ENCODE measurements at regions not wholly inside any gene's neighbourhood (a gene's known extent, or its start where the extent isn't known, plus 50 kb on each side); places are given as distances from the start of the nearest gene placed in this dataset.
"Not testable (repeated sequence)": the region's sequence is repeated elsewhere in the genome, so short reads cannot be mapped to it uniquely, and the experiment has no call there.

DNA sequence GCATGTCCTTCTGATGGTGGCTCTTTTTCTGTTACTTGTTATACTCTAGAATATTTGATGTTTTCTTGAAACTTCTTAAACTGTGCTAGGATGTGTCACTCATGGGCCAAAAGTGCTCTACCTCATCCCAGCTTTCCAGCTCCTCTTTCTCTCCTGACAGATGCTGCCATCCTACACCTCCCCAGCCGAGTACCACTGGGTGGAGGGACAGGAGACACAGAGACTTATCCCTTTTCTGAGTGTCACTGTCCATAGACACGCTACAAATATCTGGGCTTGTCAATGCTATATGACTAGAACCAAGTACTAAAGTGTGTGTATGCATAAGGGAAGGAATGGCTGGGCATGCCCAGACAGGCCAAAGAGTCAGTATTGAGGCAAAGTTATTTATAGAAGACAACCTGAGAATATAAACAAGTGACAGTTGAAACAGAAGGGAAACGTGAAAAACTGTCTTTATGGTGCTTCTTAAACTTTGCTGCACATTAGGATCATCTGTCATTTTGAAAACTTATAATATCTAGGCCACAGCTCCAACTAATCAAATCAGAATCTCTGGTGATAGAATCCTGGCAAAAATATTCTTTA is 188.0 kb downstream of the CARTPT start:
- no peak for DNase-seq

GRCh38 chr5:71907608-71908145 is 188.6 kb downstream of the CARTPT start:
- DNase-seq = no peak

DNA sequence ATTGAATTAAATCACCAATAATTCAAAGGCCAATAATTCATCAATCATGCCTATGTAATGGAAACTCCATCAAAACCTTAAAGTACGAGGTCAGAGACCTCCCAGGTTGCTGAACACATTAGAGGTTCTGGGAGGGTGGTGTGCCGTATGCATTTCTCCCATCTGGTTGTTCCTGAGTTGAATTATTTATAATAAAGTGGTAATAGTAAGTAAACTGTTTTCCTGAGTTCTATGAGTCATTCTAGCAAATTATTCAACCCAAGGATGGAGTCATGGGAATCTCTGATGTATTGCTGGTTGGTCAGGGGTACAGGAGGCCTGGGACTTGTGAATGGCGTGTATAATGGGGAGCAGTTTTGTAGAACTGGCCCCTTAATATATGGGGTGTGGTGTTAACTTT is 191.7 kb downstream of the CARTPT start:
- no peak for DNase-seq

GRCh38 chr5:71912021-71912420 is 192.9 kb downstream of the CARTPT start:
- no peak for DNase-seq

GRCh38 chr5:71914281-71914680 is 193.0 kb upstream of the MAP1B start:
- no peak for DNase-seq

- DNase-seq = no peak
These were observed 184.6 kb upstream of the MAP1B start for GRCh38 chr5:71922584-71923106.

GRCh38 chr5:71923755-71924154 is 183.5 kb upstream of the MAP1B start:
- no peak for DNase-seq

DNA sequence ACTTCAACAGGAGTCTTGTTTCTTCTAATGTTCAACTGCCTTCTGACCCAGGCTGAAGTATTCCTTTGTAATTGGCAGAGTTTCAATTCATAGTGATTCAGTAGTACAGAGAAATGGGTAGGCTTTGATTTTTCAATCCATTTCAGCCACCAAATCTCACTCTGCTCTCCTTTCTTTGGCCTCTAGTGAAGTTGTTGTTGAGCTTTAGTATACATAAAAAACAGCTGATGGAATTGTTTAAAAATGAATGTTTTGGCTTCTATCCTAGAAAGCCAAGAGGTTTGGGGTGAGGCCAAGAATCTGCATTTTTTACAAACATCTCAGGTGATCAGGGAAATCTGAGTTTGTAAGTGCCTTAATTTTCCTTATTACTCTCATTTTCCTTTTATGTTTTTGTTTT is 182.9 kb upstream of the MAP1B start:
- DNase-seq = no peak

DNA sequence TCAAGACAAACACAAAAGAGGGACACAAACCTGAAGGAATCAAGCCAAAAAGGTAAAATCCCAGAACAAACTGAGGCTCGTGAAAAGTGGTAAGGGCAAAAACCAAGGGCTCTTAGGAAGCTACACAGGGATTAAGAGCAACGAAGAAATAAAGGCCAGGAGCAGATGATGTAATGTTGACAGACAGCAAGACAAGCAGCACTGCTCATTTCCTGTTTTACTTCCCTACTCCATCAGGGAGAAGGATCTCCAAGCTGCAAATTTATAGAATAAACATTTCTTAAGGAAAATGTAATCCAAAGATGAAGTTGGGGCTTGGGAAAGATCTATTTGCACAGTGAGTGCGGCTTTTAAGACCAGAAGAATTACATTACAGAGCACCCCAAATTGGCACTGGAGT is 182.3 kb upstream of the MAP1B start:
- DNase-seq = no peak

- DNase-seq = no peak
These were observed 181.6 kb upstream of the MAP1B start for GRCh38 chr5:71925608-71926091.

- DNase-seq = no peak
These were observed 178.3 kb upstream of the MAP1B start for GRCh38 chr5:71929003-71929402.

- not testable (repeated sequence) for DNase-seq
These were observed 176.7 kb upstream of the MAP1B start for GRCh38 chr5:71930554-71930953.

DNA sequence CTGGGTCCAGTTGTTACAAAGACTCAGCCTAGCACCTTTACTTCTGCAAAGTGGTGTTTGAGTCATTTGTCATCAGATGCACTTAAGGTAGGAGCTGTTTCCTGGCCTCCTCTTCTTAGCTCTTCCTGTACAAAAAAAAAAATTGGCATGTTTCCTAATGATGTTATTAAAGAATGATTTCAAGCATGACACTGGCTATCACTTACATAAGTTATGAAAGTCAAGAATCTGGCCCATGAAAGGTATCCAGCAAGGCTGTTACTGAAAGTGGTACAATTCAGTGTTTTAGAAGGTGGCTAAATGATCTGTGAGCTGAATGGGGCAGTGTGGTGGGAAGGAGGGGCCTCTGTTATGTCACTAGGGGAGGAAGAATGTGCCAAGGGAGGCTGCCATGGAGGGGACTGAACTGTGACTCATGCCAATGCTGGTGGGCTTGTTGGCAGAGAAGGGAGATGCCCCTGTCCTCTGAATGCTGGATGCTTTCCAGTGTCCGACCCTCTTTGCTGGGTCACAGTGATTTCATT is 175.1 kb upstream of the MAP1B start:
- no peak for DNase-seq

DNA sequence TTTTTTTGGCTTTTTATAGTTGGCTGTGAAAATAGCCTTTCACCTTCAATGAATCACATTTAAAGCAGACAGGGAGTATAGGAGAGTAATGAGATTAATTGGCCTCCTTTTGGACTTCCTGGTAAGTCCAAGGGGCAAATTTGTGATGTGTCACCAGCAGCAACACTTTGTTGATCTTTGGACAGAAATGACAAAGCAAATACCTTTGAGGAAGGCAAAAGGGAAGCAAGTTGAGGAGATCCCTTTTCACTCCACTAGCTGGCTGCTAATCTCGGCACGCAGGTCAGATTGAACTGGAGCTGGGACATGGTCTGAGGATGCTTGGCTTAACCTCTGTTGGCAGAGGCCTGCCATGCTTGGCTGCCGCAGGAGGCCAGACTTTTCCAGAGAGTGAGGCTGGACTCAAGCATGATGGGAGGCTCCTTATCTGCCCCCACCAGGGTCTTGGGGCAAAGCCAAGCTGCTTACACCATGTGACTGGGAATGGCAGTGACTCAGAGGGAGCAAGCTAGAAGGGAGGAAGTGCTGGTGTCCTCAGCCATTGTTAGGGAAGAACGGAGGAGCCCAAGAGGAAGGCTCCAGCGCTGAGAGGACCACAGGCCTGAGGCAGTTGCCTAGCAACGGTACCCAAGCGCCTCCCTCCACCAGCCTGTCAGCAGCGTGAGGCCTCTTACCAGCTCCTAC is 174.5 kb upstream of the MAP1B start:
- no peak for DNase-seq

DNA sequence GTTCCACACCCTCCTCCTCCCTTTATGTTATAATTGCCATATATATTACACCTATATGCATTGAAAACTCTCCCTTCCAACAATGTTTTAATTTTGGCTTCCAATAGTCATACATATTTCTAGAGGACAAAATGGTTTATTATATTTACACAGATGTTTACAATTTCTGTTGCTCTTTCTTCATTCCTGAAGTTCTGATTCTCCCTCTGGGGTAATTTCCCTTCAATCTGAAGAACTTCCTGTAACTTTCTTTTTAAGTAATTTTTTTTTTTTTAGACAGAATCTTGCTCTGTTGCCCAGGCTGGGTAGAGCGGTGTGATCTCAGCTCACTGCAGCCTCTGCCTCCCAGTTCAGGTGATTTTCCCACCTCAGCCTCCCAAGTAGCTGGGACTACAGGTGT is 173.0 kb upstream of the MAP1B start:
- DNase-seq = no peak

DNA sequence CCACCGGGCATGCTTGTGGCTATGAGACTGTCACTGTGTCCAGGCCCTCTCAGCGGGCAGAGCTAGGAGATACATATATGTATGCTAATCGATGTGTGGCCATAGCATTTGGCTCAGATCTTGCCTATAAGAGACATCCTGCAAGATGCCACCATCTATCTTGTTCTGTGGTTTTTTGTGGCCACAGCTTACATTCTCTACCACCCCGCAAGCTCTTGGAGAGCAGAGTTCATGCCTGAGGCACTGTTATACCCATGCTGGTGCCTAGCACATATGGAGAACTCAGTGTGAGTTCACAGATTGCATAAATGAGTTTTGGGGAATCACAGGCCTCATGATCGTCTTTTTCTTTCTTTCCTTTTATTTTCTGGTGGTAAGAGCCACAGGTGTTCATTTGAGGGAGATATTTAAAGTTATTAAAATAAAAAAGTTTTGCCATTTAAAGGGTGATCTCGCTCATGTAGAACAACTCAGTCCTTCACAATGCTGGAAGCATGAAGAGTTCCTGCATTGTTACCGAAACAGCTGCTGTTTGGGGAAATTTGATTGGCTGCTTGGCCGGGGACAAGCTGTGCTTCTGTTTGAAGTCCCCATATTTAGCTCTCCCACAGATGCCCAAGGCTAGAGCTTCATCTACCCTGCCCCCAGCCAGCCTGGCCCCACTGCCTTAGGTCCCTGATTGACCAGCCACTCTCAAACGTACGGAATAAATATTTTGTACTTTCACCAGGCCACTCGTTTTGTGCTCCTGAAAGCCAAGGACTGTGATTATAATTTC is 169.2 kb upstream of the MAP1B start:
- DNase-seq = no peak

GRCh38 chr5:71938895-71939294 is 168.4 kb upstream of the MAP1B start:
- no peak for DNase-seq

- no peak for DNase-seq
These were observed 167.6 kb upstream of the MAP1B start for GRCh38 chr5:71939452-71940230.

- no peak for DNase-seq
These were observed 163.4 kb upstream of the MAP1B start for GRCh38 chr5:71943874-71944273.

- no peak for DNase-seq
These were observed 161.8 kb upstream of the MAP1B start for GRCh38 chr5:71945436-71945835.

- no peak for DNase-seq
These were observed 160.8 kb upstream of the MAP1B start for GRCh38 chr5:71946343-71947030.

Data from left kidney (tissue), 1 donor.